ENCODE measurements at regions not wholly inside any gene's neighbourhood (a gene's known extent, or its start where the extent isn't known, plus 50 kb on each side); places are given as distances from the start of the nearest gene placed in this dataset.

- no peak for TF ChIP-seq CTCF (IDR thresholded peaks at IDR 0.05)
- TF ChIP-seq ZNF423 (CRISPR knock-in tag; IDR thresholded peaks at IDR 0.05), result no peak
- no peak for TF ChIP-seq CREB1 (CRISPR knock-in tag; IDR thresholded peaks at IDR 0.05)
- no peak for TF ChIP-seq MAX (CRISPR knock-in tag; IDR thresholded peaks at IDR 0.05)
- no peak for TF ChIP-seq PRDM15 (CRISPR knock-in tag; IDR thresholded peaks at IDR 0.05)
- TF ChIP-seq ATF2 (CRISPR knock-in tag; IDR thresholded peaks at IDR 0.05; ENCODE audit: borderline replicate concordance, low read depth), result no peak
- TF ChIP-seq ESRRA (CRISPR knock-in tag; IDR thresholded peaks at IDR 0.05; ENCODE audit: borderline replicate concordance), result no peak
- no peak for TF ChIP-seq ZNF232 (CRISPR knock-in tag; IDR thresholded peaks at IDR 0.05)
- TF ChIP-seq E2F1 (CRISPR knock-in tag; IDR thresholded peaks at IDR 0.05), result no peak
These were observed 91.7 kb upstream of the CHMP2B start for GRCh38 chr3:87135412-87135811.
